CD4-positive, alpha-beta memory T cell (primary cell): ENCODE measurements at regions not wholly inside any gene's neighbourhood (a gene's known extent, or its start where the extent isn't known, plus 50 kb on each side); places are given as distances from the start of the nearest gene placed in this dataset.

Experiments used
- CTCF ChIA-PET: fragments of 350-600 bp; sonication (Branson Sonifier 250); formaldehyde crosslinking; loops from one replicate; lab custom pipeline; 2021; ENCODE audit warnings: inconsistent platforms; ENCODE audit not compliant: partially characterized antibody; lab: Charles Lee
- POLR2A ChIA-PET: fragments of 350-600 bp; sonication (Branson Sonifier 250); formaldehyde crosslinking; loops from one replicate; lab custom pipeline; 2021; ENCODE audit not compliant: partially characterized antibody; lab: Charles Lee
- DNase-seq, 5 donors: peaks; one replicate each; pipeline versions ENCODE4 v3.0.0 to v3.0.0-alpha.2; 2020 to 2022; ENCODE audit warnings: mixed read lengths in 1 of 5
- H3K27ac ChIP-seq: one replicate; pipeline ENCODE4 v1.7.0; 2013; ENCODE audit warnings: low read depth, low read length
- H3K27me3 ChIP-seq: 2 replicates; pipeline ENCODE4 v1.7.0; 2013; ENCODE audit warnings: mild to moderate bottlenecking, low read length, moderate library complexity; ENCODE audit not compliant: insufficient read depth
- H3K36me3 ChIP-seq: 2 replicates; pipeline ENCODE4 v1.7.0; 2013; ENCODE audit warnings: mild to moderate bottlenecking, low read length, moderate library complexity; ENCODE audit not compliant: insufficient read depth
- H3K4me1 ChIP-seq: 2 replicates; pipeline ENCODE4 v1.7.0; 2013; ENCODE audit warnings: mild to moderate bottlenecking, low read length, moderate library complexity; ENCODE audit not compliant: insufficient read depth
- H3K4me3 ChIP-seq, 2 donors: one replicate each; pipeline ENCODE4 v1.7.0; 2013; ENCODE audit warnings: low read length in 2 of 2, mild to moderate bottlenecking in 1 of 2
- H3K9me3 ChIP-seq, 2 donors: one replicate each; pipeline ENCODE4 v1.7.0; 2013; ENCODE audit warnings: low read length in 2 of 2, control low read depth in 1 of 2; ENCODE audit not compliant: control insufficient read depth in 1 of 2
- H3K27ac Mint-ChIP-seq, 7 donors: one replicate each; pipeline ENCODE4 v1.8.0; 2020 to 2021; ENCODE audit warnings: mixed read lengths in 7 of 7, mild to moderate bottlenecking in 6 of 7, inconsistent platforms in 3 of 7, moderate library complexity in 3 of 7
- H3K27me3 Mint-ChIP-seq, 2 donors: one replicate each; pipeline ENCODE4 v1.8.0; 2020 to 2021; ENCODE audit warnings: mixed read lengths in 2 of 2
- H3K36me3 Mint-ChIP-seq, 2 donors: one replicate each; pipeline ENCODE4 v1.8.0; 2020 to 2021; ENCODE audit warnings: mixed read lengths in 2 of 2, inconsistent platforms in 1 of 2, mild to moderate bottlenecking in 1 of 2
- H3K4me1 Mint-ChIP-seq, 4 donors: one replicate each; pipeline ENCODE4 v1.8.0; 2020 to 2021; ENCODE audit warnings: mixed read lengths in 4 of 4, mild to moderate bottlenecking in 1 of 4
- H3K4me3 Mint-ChIP-seq, 8 donors: one replicate each; pipeline ENCODE4 v1.8.0; 2020 to 2021; ENCODE audit warnings: mixed read lengths in 8 of 8, mild to moderate bottlenecking in 7 of 8, moderate library complexity in 6 of 8, inconsistent platforms in 3 of 8
- H3K9me3 Mint-ChIP-seq, 8 donors: one replicate each; pipeline ENCODE4 v1.8.0; 2020 to 2021; ENCODE audit warnings: mixed read lengths in 8 of 8, mild to moderate bottlenecking in 5 of 8, inconsistent platforms in 3 of 8, moderate library complexity in 1 of 8
- intact Hi-C: fragments of 100-400 bp; cut with micrococcal nuclease; formaldehyde crosslinking; loops from one replicate; pipeline ENCODE4 v1.15.1; 2023

DNA sequence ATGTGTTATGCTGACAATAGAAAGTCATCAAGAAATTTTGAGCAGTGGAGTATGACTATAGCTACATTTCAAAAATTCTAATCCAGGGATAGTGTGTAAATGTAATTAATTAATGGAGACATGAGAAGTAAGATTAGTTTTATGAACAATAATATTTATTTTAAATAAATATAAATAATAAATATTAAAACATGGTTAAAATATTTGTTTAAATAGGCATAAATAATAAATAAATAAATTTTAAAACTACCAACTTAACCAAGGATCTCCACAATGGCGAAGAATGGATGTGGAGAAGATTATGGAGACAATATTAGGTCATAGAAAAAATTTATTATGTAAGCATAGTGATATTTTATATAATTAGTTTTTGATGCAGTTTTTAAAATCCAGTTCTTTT lies 588.2 kb upstream of the NOVA1 start:
- H3K4me1 ChIP-seq: no peaks in the 10 kb centered on the region
- no peak for DNase-seq
- intact Hi-C loops: no loop called here
- H3K27ac ChIP-seq: no peak overlapping the region
- H3K4me3 Mint-ChIP-seq: no peak overlapping the region
- no peaks in the 10 kb centered on the region for H3K36me3 Mint-ChIP-seq
- peaks cover 0 to 21% (median 10%) of the 10 kb centered on the region in 8 donors for H3K9me3 Mint-ChIP-seq
- H3K27me3 ChIP-seq: no peaks in the 10 kb centered on the region
- no peaks in the 10 kb centered on the region for H3K27me3 Mint-ChIP-seq
- peaks cover 0 to 5% of the 10 kb centered on the region in 2 donors for H3K9me3 ChIP-seq
- H3K27ac Mint-ChIP-seq: no peak overlapping the region
- H3K4me1 Mint-ChIP-seq: no peaks in the 10 kb centered on the region
- H3K36me3 ChIP-seq: no peaks in the 10 kb centered on the region
- POLR2A ChIA-PET: no interaction called here
- no peak overlapping the region for H3K4me3 ChIP-seq
- CTCF ChIA-PET: no interaction called here

DNA sequence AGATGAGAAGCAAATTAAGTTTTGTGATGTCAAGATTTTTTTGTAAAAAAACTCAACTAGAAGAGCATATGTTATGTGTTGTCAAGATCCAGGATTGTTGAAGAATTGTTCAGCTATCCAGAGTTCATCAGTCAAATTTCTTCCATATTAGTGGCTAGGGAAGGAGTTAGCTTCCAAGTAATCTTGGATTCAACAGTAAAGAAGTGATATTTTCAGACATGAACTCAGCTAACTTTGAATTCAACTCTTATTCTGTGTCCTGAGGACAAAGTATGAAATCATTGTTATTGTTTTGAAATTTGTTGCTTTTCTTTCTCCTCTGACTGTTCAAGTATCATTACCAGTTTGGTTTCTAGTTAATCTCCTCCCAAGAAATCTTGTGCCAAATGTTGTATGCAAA lies 589.3 kb upstream of the NOVA1 start:
- Histone ChIP-seq H3K9me3 (peaks cover 0 to 5% of the 10 kb centered on the region in 2 donors), H3K4me3 (no peak overlapping the region), H3K27me3 (no peaks in the 10 kb centered on the region), H3K4me1 (no peaks in the 10 kb centered on the region), H3K36me3 (no peaks in the 10 kb centered on the region), H3K27ac (no peak overlapping the region)
- POLR2A ChIA-PET: no interaction called here
- no peaks in the 10 kb centered on the region for H3K4me1 Mint-ChIP-seq
- H3K27ac Mint-ChIP-seq: no peak overlapping the region
- CTCF ChIA-PET: no interaction called here
- intact Hi-C loops: no loop called here
- H3K27me3 Mint-ChIP-seq: no peaks in the 10 kb centered on the region
- H3K9me3 Mint-ChIP-seq: peaks cover 0 to 23% (median 10%) of the 10 kb centered on the region in 8 donors
- no peak for DNase-seq
- no peak overlapping the region for H3K4me3 Mint-ChIP-seq
- no peaks in the 10 kb centered on the region for H3K36me3 Mint-ChIP-seq

DNA sequence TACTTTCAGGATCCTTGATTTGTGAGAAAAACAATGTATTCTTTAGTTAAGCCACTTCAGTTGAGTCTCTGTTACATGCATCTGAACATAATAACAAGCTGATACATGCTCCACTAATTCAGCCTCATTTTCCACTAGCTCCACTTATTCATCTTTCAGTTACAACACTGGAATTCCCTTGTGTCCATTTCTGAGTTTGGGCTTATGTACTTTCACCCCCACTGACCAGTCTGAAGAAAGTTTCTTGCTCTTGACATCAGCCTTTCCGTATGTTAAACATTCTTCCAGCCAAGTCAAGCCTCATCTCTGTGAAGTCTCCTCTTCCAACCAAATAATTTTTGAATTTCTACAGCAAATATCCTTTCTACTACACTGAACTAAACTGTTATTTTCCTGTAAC lies 592.5 kb upstream of the NOVA1 start:
- no peak overlapping the region for H3K27ac ChIP-seq
- no peaks in the 10 kb centered on the region for H3K4me1 Mint-ChIP-seq
- POLR2A ChIA-PET: no interaction called here
- peaks cover 0 to 28% (median 11%) of the 10 kb centered on the region in 8 donors for H3K9me3 Mint-ChIP-seq
- intact Hi-C loops: no loop called here
- H3K9me3 ChIP-seq: peaks cover 0 to 5% of the 10 kb centered on the region in 2 donors
- H3K36me3 Mint-ChIP-seq: no peaks in the 10 kb centered on the region
- H3K27ac Mint-ChIP-seq: no peak overlapping the region
- no peak for DNase-seq
- no peak overlapping the region for H3K4me3 ChIP-seq
- no peaks in the 10 kb centered on the region for H3K27me3 ChIP-seq
- no peak overlapping the region for H3K4me3 Mint-ChIP-seq
- H3K27me3 Mint-ChIP-seq: no peaks in the 10 kb centered on the region
- CTCF ChIA-PET: no interaction called here
- no peaks in the 10 kb centered on the region for H3K36me3 ChIP-seq
- H3K4me1 ChIP-seq: no peaks in the 10 kb centered on the region

DNA sequence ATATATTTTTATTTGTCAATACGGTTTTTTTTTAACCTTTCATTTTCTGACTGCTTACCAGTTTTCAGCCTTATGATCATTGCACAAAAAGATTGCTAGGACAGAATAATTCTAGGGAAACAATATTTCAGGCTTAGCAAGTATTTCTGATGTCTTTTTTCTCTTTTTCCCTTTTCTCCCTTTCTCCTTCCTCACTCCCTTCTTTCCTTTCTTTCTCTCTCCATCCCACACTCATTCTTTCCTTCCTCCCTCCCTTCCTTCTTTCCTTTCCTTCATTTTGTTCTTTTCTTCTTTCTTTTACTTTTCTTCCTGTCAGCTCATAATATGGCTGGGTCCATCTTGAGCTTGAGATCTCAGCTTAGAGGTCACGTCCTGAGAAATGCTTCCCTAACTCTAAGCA lies 601.4 kb upstream of the NOVA1 start:
- POLR2A ChIA-PET: no interaction called here

DNA sequence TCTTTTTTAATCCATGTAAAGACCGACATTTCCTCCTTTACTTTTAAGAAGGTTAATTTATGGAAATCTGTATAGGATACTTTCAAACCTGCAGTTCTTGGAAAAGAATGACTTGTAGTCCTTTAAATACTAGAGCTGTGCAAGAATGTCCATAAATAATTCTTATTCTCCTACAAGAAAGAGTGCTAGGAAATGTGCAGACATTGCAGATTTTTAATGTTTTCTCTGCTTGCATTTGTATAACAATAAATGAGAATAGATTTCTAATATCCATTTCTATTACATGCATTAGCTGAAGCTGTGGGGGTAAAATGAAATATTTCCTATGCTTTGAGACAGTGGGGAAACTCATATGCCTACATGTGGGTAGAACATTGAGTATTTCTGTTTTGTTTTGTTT lies 607.2 kb upstream of the NOVA1 start:
- H3K4me1 ChIP-seq: no peaks in the 10 kb centered on the region
- Mint-ChIP-seq H3K4me1 (no peaks in the 10 kb centered on the region), H3K36me3 (no peaks in the 10 kb centered on the region), H3K9me3 (peaks cover 2 to 20% (median 8%) of the 10 kb centered on the region in 8 donors), H3K27ac (no peak overlapping the region), H3K4me3 (no peak overlapping the region), H3K27me3 (no peaks in the 10 kb centered on the region)
- intact Hi-C loops: no loop called here
- H3K9me3 ChIP-seq: no peaks in the 10 kb centered on the region
- CTCF ChIA-PET: no interaction called here
- H3K27ac ChIP-seq: no peak overlapping the region
- POLR2A ChIA-PET: no interaction called here
- DNase-seq: no peak
- no peaks in the 10 kb centered on the region for H3K36me3 ChIP-seq
- H3K4me3 ChIP-seq: no peak overlapping the region
- no peaks in the 10 kb centered on the region for H3K27me3 ChIP-seq

More for the DNA sequence above, 601.4 kb upstream of the NOVA1 start:
- no peak overlapping the region for H3K27ac Mint-ChIP-seq
- no peaks in the 10 kb centered on the region for H3K27me3 ChIP-seq
- DNase-seq: no peak
- no peaks in the 10 kb centered on the region for H3K4me1 ChIP-seq
- CTCF ChIA-PET: no interaction called here
- H3K27ac ChIP-seq: no peak overlapping the region
- H3K9me3 Mint-ChIP-seq: peaks cover 3 to 17% (median 8%) of the 10 kb centered on the region in 8 donors
- H3K36me3 Mint-ChIP-seq: no peaks in the 10 kb centered on the region
- no peak overlapping the region for H3K4me3 ChIP-seq
- no peaks in the 10 kb centered on the region for H3K27me3 Mint-ChIP-seq
- intact Hi-C loops: no loop called here
- no peak overlapping the region for H3K4me3 Mint-ChIP-seq
- no peaks in the 10 kb centered on the region for H3K9me3 ChIP-seq
- H3K36me3 ChIP-seq: no peaks in the 10 kb centered on the region
- no peaks in the 10 kb centered on the region for H3K4me1 Mint-ChIP-seq

DNA sequence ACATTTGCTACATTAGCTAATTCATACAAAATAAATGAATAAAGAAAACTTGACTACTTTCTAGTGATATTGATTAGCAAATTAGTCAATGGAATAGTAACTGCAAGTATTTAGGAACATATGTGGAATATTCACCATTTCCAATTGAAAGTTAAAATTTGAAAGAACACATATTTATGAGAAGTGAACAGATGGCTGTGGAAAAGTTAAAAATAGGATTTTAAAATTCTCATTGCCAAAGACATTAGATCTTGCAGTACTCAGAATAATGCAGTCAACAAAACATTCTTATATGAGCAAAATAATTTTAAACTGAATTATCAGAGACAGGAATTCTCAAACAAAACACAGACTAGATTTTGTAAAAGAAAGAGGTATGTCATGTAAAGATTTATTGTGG lies 613.9 kb upstream of the NOVA1 start:
- POLR2A ChIA-PET: no interaction called here

DNA sequence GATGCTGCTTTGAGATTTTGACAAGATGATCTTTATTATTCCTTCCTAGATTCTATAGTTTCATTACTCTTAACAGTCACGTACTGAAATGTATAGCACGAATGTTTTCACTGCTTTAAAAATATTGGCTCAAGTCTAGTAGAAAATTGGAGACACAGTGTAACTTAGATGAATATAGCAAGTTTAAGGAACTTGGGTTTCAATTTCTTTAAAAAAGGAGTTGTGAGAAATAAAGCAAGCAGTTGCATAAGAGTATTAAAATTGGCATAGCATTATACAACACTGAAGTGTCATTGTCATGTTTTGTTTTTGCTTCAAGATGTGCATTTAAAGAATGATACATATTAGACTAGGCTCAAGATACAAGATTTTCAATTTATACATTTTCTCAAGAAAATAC lies 624.8 kb upstream of the NOVA1 start:
- no peak overlapping the region for H3K4me3 ChIP-seq
- POLR2A ChIA-PET: no interaction called here
- H3K4me3 Mint-ChIP-seq: no peak overlapping the region
- peaks cover 3 to 53% (median 36%) of the 10 kb centered on the region in 8 donors for H3K9me3 Mint-ChIP-seq
- no peak overlapping the region for H3K27ac ChIP-seq
- no peaks in the 10 kb centered on the region for H3K27me3 Mint-ChIP-seq
- H3K9me3 ChIP-seq: no peaks in the 10 kb centered on the region
- H3K4me1 Mint-ChIP-seq: no peaks in the 10 kb centered on the region
- H3K27ac Mint-ChIP-seq: no peak overlapping the region
- CTCF ChIA-PET: no interaction called here
- H3K4me1 ChIP-seq: no peaks in the 10 kb centered on the region
- no peak for DNase-seq
- H3K27me3 ChIP-seq: no peaks in the 10 kb centered on the region
- H3K36me3 ChIP-seq: no peaks in the 10 kb centered on the region
- no peaks in the 10 kb centered on the region for H3K36me3 Mint-ChIP-seq
- intact Hi-C loops: no loop called here

More for the DNA sequence above, 613.9 kb upstream of the NOVA1 start:
- CTCF ChIA-PET: no interaction called here
- Histone ChIP-seq H3K4me3 (no peak overlapping the region), H3K27ac (no peak overlapping the region), H3K36me3 (no peaks in the 10 kb centered on the region), H3K4me1 (no peaks in the 10 kb centered on the region), H3K9me3 (peaks cover 0 to 5% of the 10 kb centered on the region in 2 donors), H3K27me3 (no peaks in the 10 kb centered on the region)
- H3K36me3 Mint-ChIP-seq: no peaks in the 10 kb centered on the region
- H3K4me3 Mint-ChIP-seq: no peak overlapping the region
- no peak for DNase-seq
- H3K27me3 Mint-ChIP-seq: no peaks in the 10 kb centered on the region
- peaks cover 7 to 41% (median 23%) of the 10 kb centered on the region in 8 donors for H3K9me3 Mint-ChIP-seq
- no peak overlapping the region for H3K27ac Mint-ChIP-seq
- intact Hi-C loops: no loop called here
- H3K4me1 Mint-ChIP-seq: no peaks in the 10 kb centered on the region

DNA sequence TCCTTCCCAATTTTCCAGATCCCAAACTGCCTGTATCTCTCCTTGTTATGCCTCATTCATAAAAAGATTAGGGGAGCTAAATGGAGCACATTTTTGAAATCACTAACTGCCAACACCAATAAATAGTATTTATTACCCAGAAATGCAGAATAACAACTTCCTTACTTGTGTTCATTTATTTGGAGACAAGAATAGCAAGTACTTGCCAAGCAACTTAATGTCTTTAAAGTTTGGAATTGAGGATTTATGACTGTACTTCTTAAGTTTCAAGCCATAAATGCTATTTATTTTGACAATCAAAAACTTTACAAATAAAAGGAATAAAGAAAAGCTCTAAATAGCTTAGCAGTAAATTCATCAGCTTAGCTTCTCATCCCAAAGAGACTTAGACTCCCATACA lies 626.1 kb upstream of the NOVA1 start:
- Histone ChIP-seq H3K4me1 (no peaks in the 10 kb centered on the region), H3K36me3 (no peaks in the 10 kb centered on the region), H3K9me3 (no peaks in the 10 kb centered on the region), H3K27me3 (no peaks in the 10 kb centered on the region), H3K27ac (no peak overlapping the region), H3K4me3 (no peak overlapping the region)
- intact Hi-C loops: no loop called here
- DNase-seq: no peak
- CTCF ChIA-PET: no interaction called here
- Mint-ChIP-seq H3K4me3 (no peak overlapping the region), H3K27ac (no peak overlapping the region), H3K27me3 (no peaks in the 10 kb centered on the region), H3K9me3 (peaks cover 3 to 50% (median 31%) of the 10 kb centered on the region in 8 donors), H3K4me1 (no peaks in the 10 kb centered on the region), H3K36me3 (no peaks in the 10 kb centered on the region)
- POLR2A ChIA-PET: no interaction called here
